ACC112 (cell line): ENCODE measurements at regions not wholly inside any gene's neighbourhood (a gene's known extent, or its start where the extent isn't known, plus 50 kb on each side); places are given as distances from the start of the nearest gene placed in this dataset.

Experiments used
- H2AFZ ChIP-seq: fragments of 200-600 bp; sonication (generic); one replicate; pipeline ENCODE4 v1.6.0; 2017; ENCODE audit warnings: antibody characterized with exemption, low read length; ENCODE audit not compliant: unreplicated experiment
- H3K27ac ChIP-seq: fragments of 200-600 bp; sonication (generic); 2 replicates; pipeline ENCODE4 v1.5.1; 2014; ENCODE audit warnings: low read depth, mild to moderate bottlenecking, antibody characterized with exemption, low read length, moderate library complexity
- H3K27me3 ChIP-seq: fragments of 200-600 bp; sonication (generic); 2 replicates; pipeline ENCODE4 v1.6.1; 2014; ENCODE audit warnings: mild to moderate bottlenecking, antibody characterized with exemption, low read length, moderate library complexity, mixed read lengths; ENCODE audit not compliant: insufficient read depth
- H3K36me3 ChIP-seq: fragments of 200-600 bp; sonication (generic); 2 replicates; pipeline ENCODE4 v1.6.1; 2016; ENCODE audit warnings: mild to moderate bottlenecking, antibody characterized with exemption, low read length, moderate library complexity, mixed read lengths; ENCODE audit not compliant: insufficient read depth
- H3K4me1 ChIP-seq: fragments of 200-600 bp; sonication (generic); one replicate; pipeline ENCODE4 v1.6.1; 2016; ENCODE audit warnings: low read length, mixed read lengths; ENCODE audit not compliant: insufficient read depth, unreplicated experiment, control insufficient read depth
- H3K4me3 ChIP-seq: fragments of 200-600 bp; sonication (generic); 2 replicates; pipeline ENCODE4 v1.5.1; 2014; ENCODE audit warnings: mild to moderate bottlenecking, low read depth, low read length
- H3K79me2 ChIP-seq: fragments of 200-600 bp; sonication (generic); one replicate; pipeline ENCODE4 v1.6.0; 2016; ENCODE audit warnings: low read length; ENCODE audit not compliant: control insufficient read depth, unreplicated experiment, insufficient read depth

GRCh38 chr18:22311301-22311700 lies 106.4 kb downstream of the CTAGE1 start:
- Histone ChIP-seq H3K27me3 (no peaks in the 10 kb centered on the region), H3K79me2 (no peaks in the 10 kb centered on the region), H3K4me3 (no peak overlapping the region), H3K36me3 (no peaks in the 10 kb centered on the region), H2AFZ (peak overlapping the region; percentile 39), H3K4me1 (peaks cover 39% of the 10 kb centered on the region), H3K27ac (peak overlapping the region; percentile 49; the same call in 1 of the 2 replicates)

- Histone ChIP-seq H3K27me3 (no peaks in the 10 kb centered on the region), H3K27ac (no peak overlapping the region), H3K4me3 (no peak overlapping the region), H3K36me3 (no peaks in the 10 kb centered on the region), H3K4me1 (peaks cover 32% of the 10 kb centered on the region), H3K79me2 (no peaks in the 10 kb centered on the region), H2AFZ (peak overlapping the region; percentile 52)
These were observed 108.5 kb downstream of the CTAGE1 start for GRCh38 chr18:22309191-22309590.

GRCh38 chr18:22307528-22307927 lies 110.2 kb downstream of the CTAGE1 start:
- H3K4me1 ChIP-seq: peaks cover 29% of the 10 kb centered on the region
- H2AFZ ChIP-seq: no peak overlapping the region
- no peaks in the 10 kb centered on the region for H3K27me3 ChIP-seq
- H3K4me3 ChIP-seq: no peak overlapping the region
- no peaks in the 10 kb centered on the region for H3K79me2 ChIP-seq
- no peak overlapping the region for H3K27ac ChIP-seq
- no peaks in the 10 kb centered on the region for H3K36me3 ChIP-seq

- Histone ChIP-seq H3K4me1 (peaks cover 17% of the 10 kb centered on the region), H3K27ac (no peak overlapping the region), H3K79me2 (no peaks in the 10 kb centered on the region), H3K4me3 (no peak overlapping the region), H3K36me3 (no peaks in the 10 kb centered on the region), H3K27me3 (no peaks in the 10 kb centered on the region), H2AFZ (no peak overlapping the region)
These were observed 113.8 kb downstream of the CTAGE1 start for GRCh38 chr18:22303927-22304326.

GRCh38 chr18:22302144-22302543 lies 115.6 kb downstream of the CTAGE1 start:
- H3K27ac ChIP-seq: no peak overlapping the region
- H3K79me2 ChIP-seq: no peaks in the 10 kb centered on the region
- H2AFZ ChIP-seq: no peak overlapping the region
- H3K4me3 ChIP-seq: no peak overlapping the region
- H3K36me3 ChIP-seq: no peaks in the 10 kb centered on the region
- peaks cover 14% of the 10 kb centered on the region for H3K4me1 ChIP-seq
- H3K27me3 ChIP-seq: no peaks in the 10 kb centered on the region

GRCh38 chr18:22300665-22301636 lies 116.8 kb downstream of the CTAGE1 start:
- H3K27me3 ChIP-seq: no peaks in the 10 kb centered on the region
- peaks cover 14% of the 10 kb centered on the region for H3K4me1 ChIP-seq
- no peak overlapping the region for H2AFZ ChIP-seq
- no peak overlapping the region for H3K4me3 ChIP-seq
- H3K79me2 ChIP-seq: no peaks in the 10 kb centered on the region
- no peak overlapping the region for H3K27ac ChIP-seq
- H3K36me3 ChIP-seq: no peaks in the 10 kb centered on the region

- no peaks in the 10 kb centered on the region for H3K79me2 ChIP-seq
- H2AFZ ChIP-seq: no peak overlapping the region
- H3K4me3 ChIP-seq: no peak overlapping the region
- H3K27me3 ChIP-seq: no peaks in the 10 kb centered on the region
- no peak overlapping the region for H3K27ac ChIP-seq
- peaks cover 11% of the 10 kb centered on the region for H3K4me1 ChIP-seq
- no peaks in the 10 kb centered on the region for H3K36me3 ChIP-seq
These were observed 120.7 kb downstream of the CTAGE1 start for GRCh38 chr18:22297008-22297407.

GRCh38 chr18:22296304-22296703 lies 121.4 kb downstream of the CTAGE1 start:
- Histone ChIP-seq H3K4me1 (peaks cover 9% of the 10 kb centered on the region), H2AFZ (no peak overlapping the region), H3K4me3 (no peak overlapping the region), H3K36me3 (no peaks in the 10 kb centered on the region), H3K27ac (no peak overlapping the region), H3K79me2 (no peaks in the 10 kb centered on the region), H3K27me3 (no peaks in the 10 kb centered on the region)

GRCh38 chr18:22293417-22293816 lies 124.0 kb downstream of the GATA6 start:
- Histone ChIP-seq H3K4me3 (no peak overlapping the region), H3K27me3 (no peaks in the 10 kb centered on the region), H3K4me1 (peaks cover 4% of the 10 kb centered on the region), H3K79me2 (no peaks in the 10 kb centered on the region), H3K36me3 (no peaks in the 10 kb centered on the region), H3K27ac (peak overlapping the region; percentile 43), H2AFZ (no peak overlapping the region)

- Histone ChIP-seq H3K36me3 (no peaks in the 10 kb centered on the region), H3K4me1 (peaks cover 24% of the 10 kb centered on the region), H3K27ac (no peak overlapping the region), H3K4me3 (no peak overlapping the region), H3K79me2 (no peaks in the 10 kb centered on the region), H2AFZ (no peak overlapping the region), H3K27me3 (no peaks in the 10 kb centered on the region)
These were observed 120.6 kb downstream of the GATA6 start for GRCh38 chr18:22290004-22290403.

- peak overlapping the region; percentile 71 for H2AFZ ChIP-seq
- H3K4me3 ChIP-seq: peak overlapping the region; percentile 58
- H3K27me3 ChIP-seq: no peaks in the 10 kb centered on the region
- peaks cover 42% of the 10 kb centered on the region for H3K4me1 ChIP-seq
- no peaks in the 10 kb centered on the region for H3K36me3 ChIP-seq
- H3K27ac ChIP-seq: peak overlapping the region; percentile 75
- H3K79me2 ChIP-seq: no peaks in the 10 kb centered on the region
These were observed 117.2 kb downstream of the GATA6 start for GRCh38 chr18:22286585-22286984.
